ENCODE measurements at regions not wholly inside any gene's neighbourhood (a gene's known extent, or its start where the extent isn't known, plus 50 kb on each side); places are given as distances from the start of the nearest gene placed in this dataset.
"Not testable (repeated sequence)": the region's sequence is repeated elsewhere in the genome, so short reads cannot be mapped to it uniquely, and the experiment has no call there.

- no peak for DNase-seq (ENCODE audit: low read depth)
Observed at GRCh38 chr4:66604192-66604591, 933.9 kb upstream of the EPHA5 start.

GRCh38 chr4:66602622-66603021 lies 932.3 kb upstream of the EPHA5 start:
- no peak for DNase-seq (ENCODE audit: low read depth)

GRCh38 chr4:66591968-66592367 lies 921.7 kb upstream of the EPHA5 start:
- no peak for DNase-seq (ENCODE audit: low read depth)

GRCh38 chr4:66590488-66591215 lies 920.4 kb upstream of the EPHA5 start:
- DNase-seq (ENCODE audit: low read depth), result no peak

GRCh38 chr4:66589183-66589582 lies 918.9 kb upstream of the EPHA5 start:
- DNase-seq (ENCODE audit: low read depth), result no peak

GRCh38 chr4:66585767-66586166 lies 915.5 kb upstream of the EPHA5 start:
- DNase-seq (ENCODE audit: low read depth), result no peak

- DNase-seq (ENCODE audit: low read depth), result no peak
Observed at GRCh38 chr4:66577922-66578321, 907.6 kb upstream of the EPHA5 start.

GRCh38 chr4:66575008-66575696 lies 904.9 kb upstream of the EPHA5 start:
- no peak for DNase-seq (ENCODE audit: low read depth)

GRCh38 chr4:66574145-66574978 lies 904.1 kb upstream of the EPHA5 start:
- DNase-seq (ENCODE audit: low read depth), result no peak

- DNase-seq (ENCODE audit: low read depth), result no peak
Observed at GRCh38 chr4:66572949-66573348, 902.7 kb upstream of the EPHA5 start.

- no peak for DNase-seq (ENCODE audit: low read depth)
Observed at GRCh38 chr4:66571145-66571695, 900.9 kb upstream of the EPHA5 start.

GRCh38 chr4:66569228-66569627 lies 898.9 kb upstream of the EPHA5 start:
- no peak for DNase-seq (ENCODE audit: low read depth)

- DNase-seq (ENCODE audit: low read depth), result no peak
Observed at GRCh38 chr4:66568431-66568830, 898.1 kb upstream of the EPHA5 start.

- DNase-seq (ENCODE audit: low read depth), result no peak
Observed at GRCh38 chr4:66568001-66568400, 897.7 kb upstream of the EPHA5 start.

- no peak for DNase-seq (ENCODE audit: low read depth)
Observed at GRCh38 chr4:66567551-66567950, 897.3 kb upstream of the EPHA5 start.

- DNase-seq (ENCODE audit: low read depth), result no peak
Observed at GRCh38 chr4:66565801-66566200, 895.5 kb upstream of the EPHA5 start.

GRCh38 chr4:66564901-66565651 lies 894.8 kb upstream of the EPHA5 start:
- DNase-seq (ENCODE audit: low read depth), result no peak

GRCh38 chr4:66562276-66562806 lies 892.1 kb upstream of the EPHA5 start:
- DNase-seq (ENCODE audit: low read depth), result no peak

- not testable (repeated sequence) for DNase-seq (ENCODE audit: low read depth)
Observed at GRCh38 chr4:66561465-66562053, 891.3 kb upstream of the EPHA5 start.

GRCh38 chr4:66558651-66559050 lies 888.4 kb upstream of the EPHA5 start:
- no peak for DNase-seq (ENCODE audit: low read depth)

GRCh38 chr4:66556651-66557278 lies 886.5 kb upstream of the EPHA5 start:
- no peak for DNase-seq (ENCODE audit: low read depth)
